SJCRH30 (cell line): ENCODE measurements at regions not wholly inside any gene's neighbourhood (a gene's known extent, or its start where the extent isn't known, plus 50 kb on each side); places are given as distances from the start of the nearest gene placed in this dataset.

Source experiments
- DNase-seq, 2 experiments: peaks; one replicate each; pipeline ENCODE4 v3.0.0-alpha.2; 2015 to 2020
- H3K27ac ChIP-seq: fragments of 250-450 bp; sonication (Bioruptor Pico); 2 replicates; pipeline ENCODE4 v1.5.1; 2020; ENCODE audit warnings: mild to moderate bottlenecking, moderate library complexity
- H3K27me3 ChIP-seq: fragments of 250-450 bp; sonication (Bioruptor Pico); 2 replicates; pipeline ENCODE4 v1.5.1; 2020; ENCODE audit warnings: mild to moderate bottlenecking, moderate library complexity
- H3K36me3 ChIP-seq: fragments of 250-450 bp; sonication (Bioruptor Pico); 2 replicates; pipeline ENCODE4 v1.5.1; 2020; ENCODE audit warnings: mild to moderate bottlenecking, moderate library complexity
- H3K4me1 ChIP-seq: fragments of 250-450 bp; sonication (Bioruptor Pico); 2 replicates; pipeline ENCODE4 v1.5.1; 2020; ENCODE audit warnings: mild to moderate bottlenecking, moderate library complexity
- H3K4me3 ChIP-seq: fragments of 250-450 bp; sonication (Bioruptor Pico); 2 replicates; pipeline ENCODE4 v1.5.1; 2020; ENCODE audit warnings: mild to moderate bottlenecking, moderate library complexity
- H3K9me3 ChIP-seq: fragments of 250-450 bp; sonication (Bioruptor Pico); replicated peaks from 2 replicates; pipeline ENCODE4 v1.5.1; 2020; ENCODE audit warnings: mild to moderate bottlenecking, moderate library complexity

DNA sequence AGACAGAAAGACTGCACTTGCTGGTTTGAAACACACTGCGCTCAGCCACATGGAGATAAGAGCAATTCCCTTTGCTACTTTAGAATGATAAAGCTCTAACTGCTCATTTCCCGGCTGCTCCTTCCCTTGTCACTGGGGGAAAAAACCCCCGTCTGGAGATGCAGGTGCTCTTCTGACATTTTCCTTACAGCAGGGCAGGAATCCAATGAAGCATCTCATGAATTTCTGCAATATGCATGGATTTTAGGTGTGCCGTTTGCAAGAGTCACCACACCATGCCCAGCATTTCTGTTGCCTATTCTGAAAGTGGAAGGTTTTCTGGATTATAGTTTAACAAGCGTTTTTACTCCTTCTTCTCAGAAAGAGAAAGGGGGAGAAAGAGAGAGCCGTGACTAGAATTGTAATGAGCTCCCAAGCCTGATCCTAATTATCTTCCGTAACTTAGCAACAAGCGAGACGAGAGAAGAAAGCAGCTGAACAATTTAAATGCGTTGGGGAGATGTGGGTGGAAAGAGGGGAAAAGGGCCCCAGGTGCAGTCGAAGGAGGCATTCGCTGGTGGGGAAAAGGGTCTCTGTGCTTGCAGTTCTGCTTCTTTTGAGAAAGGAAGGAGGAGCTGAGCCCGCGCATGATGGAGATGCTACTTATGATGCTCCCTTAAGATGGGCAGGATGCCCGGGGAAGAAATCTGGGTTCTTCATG, 76.6 kb upstream of the SPATA13 start:
- Histone ChIP-seq H3K4me1 (peaks cover 4% of the 10 kb centered on the region; the same call in 1 of the 2 replicates), H3K27me3 (no peaks in the 10 kb centered on the region), H3K27ac (no peak overlapping the region), H3K9me3 (no peaks in the 10 kb centered on the region), H3K36me3 (no peaks in the 10 kb centered on the region), H3K4me3 (no peak overlapping the region)
- DNase-seq = no peak

DNA sequence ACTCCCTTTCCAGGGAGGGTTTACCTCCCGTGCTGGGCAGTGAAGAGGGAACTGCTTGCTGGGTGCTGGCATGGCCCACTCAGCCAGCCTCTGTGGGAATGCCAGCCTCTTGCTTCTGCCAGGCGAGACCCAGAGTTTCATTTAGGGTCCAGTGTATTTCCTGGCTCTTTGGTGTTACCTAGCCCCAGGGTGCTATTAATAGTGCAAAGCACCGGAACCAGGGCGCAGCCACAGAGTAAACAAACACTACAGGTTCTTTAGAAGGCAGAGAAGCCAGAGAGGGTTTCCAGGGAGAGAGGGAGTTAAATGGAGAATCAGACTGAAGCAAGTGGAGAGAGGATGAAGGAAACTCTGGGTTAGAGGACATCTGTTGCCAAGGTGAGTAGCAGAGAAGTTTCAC, 74.9 kb upstream of the SPATA13 start:
- Histone ChIP-seq H3K4me1 (peaks cover 4% of the 10 kb centered on the region; the same call in 1 of the 2 replicates), H3K9me3 (no peaks in the 10 kb centered on the region), H3K27me3 (no peaks in the 10 kb centered on the region), H3K36me3 (no peaks in the 10 kb centered on the region), H3K4me3 (no peak overlapping the region), H3K27ac (no peak overlapping the region)
- DNase-seq = no peak

DNA sequence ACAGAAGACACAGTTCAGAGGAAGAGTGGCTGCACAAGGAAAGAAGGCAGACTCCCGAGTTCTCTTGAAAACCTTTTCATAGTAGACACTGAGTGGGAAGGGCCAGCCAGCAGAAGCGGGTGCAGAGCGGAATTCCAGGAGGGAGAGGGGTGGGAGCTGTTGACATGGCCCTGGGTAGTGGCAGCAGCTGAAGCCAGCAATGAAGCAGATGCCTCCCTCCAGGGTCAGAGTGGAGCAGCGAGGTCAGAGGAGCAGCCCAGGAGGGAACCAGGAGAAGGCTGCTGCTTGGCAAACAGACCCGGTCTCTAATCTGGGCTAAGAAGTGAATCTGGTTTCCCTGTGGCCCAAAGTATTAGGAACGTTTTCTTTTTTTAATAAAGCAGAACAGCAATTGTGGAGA, 73.9 kb upstream of the SPATA13 start:
- Histone ChIP-seq H3K4me1 (peaks cover 4% of the 10 kb centered on the region; the same call in 1 of the 2 replicates), H3K27me3 (no peaks in the 10 kb centered on the region), H3K36me3 (no peaks in the 10 kb centered on the region), H3K4me3 (no peak overlapping the region), H3K9me3 (no peaks in the 10 kb centered on the region), H3K27ac (no peak overlapping the region)
- no peak for DNase-seq

GRCh38 chr13:24087605-24088225, 72.8 kb upstream of the SPATA13 start:
- H3K27ac ChIP-seq = no peak overlapping the region
- no peak overlapping the region for H3K4me3 ChIP-seq
- H3K27me3 ChIP-seq = no peaks in the 10 kb centered on the region
- DNase-seq = no peak
- H3K9me3 ChIP-seq = no peaks in the 10 kb centered on the region
- peaks cover 4% of the 10 kb centered on the region; the same call in 1 of the 2 replicates for H3K4me1 ChIP-seq
- no peaks in the 10 kb centered on the region for H3K36me3 ChIP-seq

GRCh38 chr13:24090049-24090448, 70.5 kb upstream of the SPATA13 start:
- Histone ChIP-seq H3K9me3 (no peaks in the 10 kb centered on the region), H3K36me3 (no peaks in the 10 kb centered on the region)
- DNase-seq = no peak

GRCh38 chr13:24091080-24091479, 69.4 kb upstream of the SPATA13 start:
- no peaks in the 10 kb centered on the region for H3K27me3 ChIP-seq
- H3K4me1 ChIP-seq = peaks cover 4% of the 10 kb centered on the region; the same call in 1 of the 2 replicates
- no peak for DNase-seq
- no peaks in the 10 kb centered on the region for H3K9me3 ChIP-seq
- H3K36me3 ChIP-seq = no peaks in the 10 kb centered on the region
- no peak overlapping the region for H3K27ac ChIP-seq
- H3K4me3 ChIP-seq = no peak overlapping the region

More at GRCh38 chr13:24090049-24090448, 70.5 kb upstream of the SPATA13 start:
- Histone ChIP-seq H3K27me3 (no peaks in the 10 kb centered on the region), H3K27ac (no peak overlapping the region), H3K4me3 (no peak overlapping the region), H3K4me1 (peaks cover 4% of the 10 kb centered on the region; the same call in 1 of the 2 replicates)

- H3K27me3 ChIP-seq = no peaks in the 10 kb centered on the region
- DNase-seq = no peak
- H3K27ac ChIP-seq = no peak overlapping the region
- H3K36me3 ChIP-seq = no peaks in the 10 kb centered on the region
- peaks cover 5% of the 10 kb centered on the region; the same call in 1 of the 2 replicates for H3K4me1 ChIP-seq
- no peak overlapping the region for H3K4me3 ChIP-seq
- H3K9me3 ChIP-seq = no peaks in the 10 kb centered on the region
Measured at GRCh38 chr13:24092108-24092507, 68.4 kb upstream of the SPATA13 start.

GRCh38 chr13:24093047-24093446, 67.5 kb upstream of the SPATA13 start:
- DNase-seq = no peak
- Histone ChIP-seq H3K27ac (no peak overlapping the region), H3K36me3 (no peaks in the 10 kb centered on the region), H3K4me3 (no peak overlapping the region), H3K27me3 (no peaks in the 10 kb centered on the region), H3K4me1 (peaks cover 6% of the 10 kb centered on the region; the same call in 1 of the 2 replicates), H3K9me3 (no peaks in the 10 kb centered on the region)

GRCh38 chr13:24096659-24097058, 63.9 kb upstream of the SPATA13 start:
- DNase-seq = no peak
- Histone ChIP-seq H3K4me1 (peaks cover 6% of the 10 kb centered on the region; the same call in 1 of the 2 replicates), H3K27me3 (no peaks in the 10 kb centered on the region), H3K36me3 (no peaks in the 10 kb centered on the region), H3K4me3 (no peak overlapping the region), H3K9me3 (no peaks in the 10 kb centered on the region), H3K27ac (no peak overlapping the region)

GRCh38 chr13:24097064-24097463, 63.5 kb upstream of the SPATA13 start:
- DNase-seq = no peak
- H3K27me3 ChIP-seq = no peaks in the 10 kb centered on the region
- H3K36me3 ChIP-seq = no peaks in the 10 kb centered on the region
- H3K27ac ChIP-seq = no peak overlapping the region
- no peaks in the 10 kb centered on the region for H3K9me3 ChIP-seq
- no peak overlapping the region for H3K4me3 ChIP-seq
- H3K4me1 ChIP-seq = peaks cover 6% of the 10 kb centered on the region; the same call in 1 of the 2 replicates

DNA sequence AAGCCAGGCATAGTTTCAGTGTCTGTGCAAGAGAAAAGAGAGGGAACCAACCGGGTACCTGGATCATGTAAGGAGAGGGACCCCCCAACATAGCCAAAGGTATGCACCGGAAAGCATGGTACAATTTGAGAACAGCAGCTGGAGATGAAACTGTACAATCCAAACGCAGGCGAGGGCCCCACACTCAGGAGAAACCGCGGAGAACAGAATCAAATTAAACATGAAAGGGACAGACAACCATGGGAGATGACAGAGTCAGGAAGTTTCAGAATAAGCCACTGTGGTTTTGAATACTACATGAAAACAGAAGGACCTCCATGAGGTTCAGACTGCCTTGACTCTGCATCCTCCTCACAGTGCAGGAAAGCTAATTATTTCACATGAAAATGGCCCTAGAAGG, 62.9 kb upstream of the SPATA13 start:
- no peak overlapping the region for H3K27ac ChIP-seq
- H3K36me3 ChIP-seq = no peaks in the 10 kb centered on the region
- no peak overlapping the region for H3K4me3 ChIP-seq

GRCh38 chr13:24099490-24099889, 61.0 kb upstream of the SPATA13 start:
- H3K36me3 ChIP-seq = no peaks in the 10 kb centered on the region
- peaks cover 6% of the 10 kb centered on the region for H3K4me1 ChIP-seq
- no peak overlapping the region for H3K27ac ChIP-seq
- DNase-seq = no peak
- no peaks in the 10 kb centered on the region for H3K27me3 ChIP-seq
- H3K4me3 ChIP-seq = no peak overlapping the region
- no peaks in the 10 kb centered on the region for H3K9me3 ChIP-seq

More for the DNA sequence above, 62.9 kb upstream of the SPATA13 start:
- Histone ChIP-seq H3K4me1 (peaks cover 6% of the 10 kb centered on the region; the same call in 1 of the 2 replicates), H3K9me3 (no peaks in the 10 kb centered on the region), H3K27me3 (no peaks in the 10 kb centered on the region)
- DNase-seq = peak in 1 of 2 experiments; percentile 28

GRCh38 chr13:24100188-24100587, 60.3 kb upstream of the SPATA13 start:
- peaks cover 6% of the 10 kb centered on the region for H3K4me1 ChIP-seq
- H3K9me3 ChIP-seq = no peaks in the 10 kb centered on the region
- H3K27ac ChIP-seq = no peak overlapping the region
- H3K27me3 ChIP-seq = no peaks in the 10 kb centered on the region
- H3K4me3 ChIP-seq = no peak overlapping the region
- no peaks in the 10 kb centered on the region for H3K36me3 ChIP-seq
- DNase-seq = no peak

- peak in 1 of 2 experiments; percentile 19 for DNase-seq
- no peaks in the 10 kb centered on the region for H3K36me3 ChIP-seq
- H3K9me3 ChIP-seq = no peaks in the 10 kb centered on the region
- no peak overlapping the region for H3K27ac ChIP-seq
- no peak overlapping the region for H3K4me3 ChIP-seq
- no peaks in the 10 kb centered on the region for H3K27me3 ChIP-seq
- H3K4me1 ChIP-seq = no peaks in the 10 kb centered on the region; the same call in 1 of the 2 replicates
Measured at GRCh38 chr13:24103782-24104372, 56.6 kb upstream of the SPATA13 start.

GRCh38 chr13:24104723-24105122, 55.8 kb upstream of the SPATA13 start:
- Histone ChIP-seq H3K27ac (no peak overlapping the region), H3K9me3 (no peaks in the 10 kb centered on the region), H3K4me1 (no peaks in the 10 kb centered on the region; the same call in 1 of the 2 replicates), H3K27me3 (no peaks in the 10 kb centered on the region), H3K36me3 (no peaks in the 10 kb centered on the region), H3K4me3 (no peak overlapping the region)
- no peak for DNase-seq
